HEK293 (cell line): ENCODE measurements at regions not wholly inside any gene's neighbourhood (a gene's known extent, or its start where the extent isn't known, plus 50 kb on each side); places are given as distances from the start of the nearest gene placed in this dataset.

Source experiments
- CTCF ChIA-PET: fragments of 350-600 bp; formaldehyde crosslinking; extraction: SDS; loops from one replicate; lab custom pipeline; 2021; ENCODE audit warnings: antibody characterized with exemption; lab: Yijun Ruan, JAX
- POLR2A ChIA-PET: fragments of 300-600 bp; formaldehyde crosslinking; extraction: SDS; loops from one replicate; lab custom pipeline; 2020; ENCODE audit warnings: antibody characterized with exemption, inconsistent platforms; lab: Yijun Ruan, JAX
- H3K27ac ChIP-seq: fragments of 200-500 bp; sonication (Bioruptor generic); 2 replicates; pipeline ENCODE4 v1.5.1; 2014; ENCODE audit warnings: low read depth, low read length, control low read depth, inconsistent platforms; ENCODE audit errors: extremely low read depth
- H3K36me3 ChIP-seq, 2 experiments: fragments of 200-500 bp in 1 of 2; sonication (Bioruptor generic) in 1 of 2; 1 replicate in 1 of 2; 2 replicates in 1 of 2; pipeline ENCODE4 v1.5.1; 2014 to 2017; ENCODE audit warnings: inconsistent platforms in 2 of 2, low read length in 2 of 2; ENCODE audit not compliant: control insufficient read depth in 2 of 2, insufficient read depth in 1 of 2
- H3K4me1 ChIP-seq: fragments of 200-500 bp; sonication (Bioruptor generic); 2 replicates; pipeline ENCODE4 v1.5.1; 2014; ENCODE audit warnings: mild to moderate bottlenecking, low read length, inconsistent platforms; ENCODE audit not compliant: control insufficient read depth, insufficient read depth
- H3K4me3 ChIP-seq: 2 replicates; pipeline ENCODE4 v1.5.1; 2011; ENCODE audit warnings: low read depth, mild to moderate bottlenecking, control low read depth, low read length, moderate library complexity
- H3K9me3 ChIP-seq: fragments of 200-500 bp; sonication (Bioruptor generic); 2 replicates; pipeline ENCODE4 v1.5.1; 2014; ENCODE audit warnings: low read depth, low read length, inconsistent platforms; ENCODE audit not compliant: control insufficient read depth, insufficient read depth
- BCL11B ChIP-seq: fragments of 450-650 bp; formaldehyde crosslinking; IDR thresholded peaks from 2 replicates; pipeline ENCODE4 v1.5.1; 2016; ENCODE audit warnings: low read depth, missing biosample characterization, missing genetic modification characterization
- GLI4 ChIP-seq: fragments of 450-650 bp; formaldehyde crosslinking; IDR thresholded peaks from 2 replicates; pipeline ENCODE4 v1.5.1; 2016; ENCODE audit warnings: missing biosample characterization, missing genetic modification characterization
- KLF10 ChIP-seq: fragments of 450-650 bp; IDR thresholded peaks from 2 replicates; pipeline ENCODE4 v1.5.1; 2018; ENCODE audit warnings: missing biosample characterization, mild to moderate bottlenecking, missing genetic modification characterization
- KLF9 ChIP-seq: fragments of 450-650 bp; formaldehyde crosslinking; IDR thresholded peaks from 2 replicates; pipeline ENCODE4 v1.5.1; 2016; ENCODE audit warnings: missing biosample characterization, missing genetic modification characterization, low read depth
- PBX3 ChIP-seq: sonication (generic); formaldehyde crosslinking; IDR thresholded peaks from 2 replicates; pipeline ENCODE4 v1.8.1; 2022; ENCODE audit warnings: mild to moderate bottlenecking, moderate library complexity, missing genetic modification reagents
- SP3 ChIP-seq: fragments of 450-650 bp; formaldehyde crosslinking; IDR thresholded peaks from 2 replicates; pipeline ENCODE4 v1.5.1; 2016; ENCODE audit warnings: missing biosample characterization, missing genetic modification characterization
- ZFHX2 ChIP-seq: fragments of 450-650 bp; formaldehyde crosslinking; conservative IDR thresholded peaks from 2 replicates; pipeline ENCODE4 v1.5.1; 2016; ENCODE audit warnings: missing biosample characterization, missing genetic modification characterization
- ZNF10 ChIP-seq: fragments of 450-650 bp; formaldehyde crosslinking; IDR thresholded peaks from 2 replicates; pipeline ENCODE4 v1.5.1; 2017; ENCODE audit warnings: missing biosample characterization, missing genetic modification characterization
- ZNF138 ChIP-seq: fragments of 450-650 bp; formaldehyde crosslinking; IDR thresholded peaks from 2 replicates; pipeline ENCODE4 v1.5.1; 2016; ENCODE audit warnings: missing biosample characterization, missing genetic modification characterization, borderline replicate concordance
- ZNF280C ChIP-seq: fragments of 450-650 bp; formaldehyde crosslinking; IDR thresholded peaks from 2 replicates; pipeline ENCODE4 v1.5.1; 2016; ENCODE audit warnings: missing biosample characterization, missing genetic modification characterization
- ZNF292 ChIP-seq: fragments of 450-650 bp; formaldehyde crosslinking; IDR thresholded peaks from 2 replicates; pipeline ENCODE4 v1.5.1; 2016; ENCODE audit warnings: low read depth, missing biosample characterization, missing genetic modification characterization, borderline replicate concordance
- ZNF426 ChIP-seq: fragments of 450-650 bp; formaldehyde crosslinking; IDR thresholded peaks from 2 replicates; pipeline ENCODE4 v1.5.1; 2017; ENCODE audit warnings: missing biosample characterization, missing genetic modification characterization, mild to moderate bottlenecking, inconsistent platforms, moderate library complexity
- ZNF433 ChIP-seq: fragments of 450-650 bp; formaldehyde crosslinking; IDR thresholded peaks from 2 replicates; pipeline ENCODE4 v1.5.1; 2016; ENCODE audit warnings: missing biosample characterization, missing genetic modification characterization, low read depth
- ZNF548 ChIP-seq: fragments of 450-650 bp; formaldehyde crosslinking; IDR thresholded peaks from 2 replicates; pipeline ENCODE4 v1.5.1; 2016; ENCODE audit warnings: missing biosample characterization, missing genetic modification characterization
- ZNF555 ChIP-seq: fragments of 450-650 bp; formaldehyde crosslinking; conservative IDR thresholded peaks from 2 replicates; pipeline ENCODE4 v1.5.1; 2017; ENCODE audit warnings: missing biosample characterization, mild to moderate bottlenecking, missing genetic modification characterization, inconsistent platforms
- ZNF585B ChIP-seq: fragments of 450-650 bp; formaldehyde crosslinking; IDR thresholded peaks from 2 replicates; pipeline ENCODE4 v1.5.1; 2016; ENCODE audit warnings: missing biosample characterization, missing genetic modification characterization
- ZSCAN16 ChIP-seq: fragments of 450-650 bp; formaldehyde crosslinking; IDR thresholded peaks from 2 replicates; pipeline ENCODE4 v1.5.1; 2016; ENCODE audit warnings: missing biosample characterization, missing genetic modification characterization
- ZSCAN30 ChIP-seq: fragments of 450-650 bp; IDR thresholded peaks from 2 replicates; pipeline ENCODE4 v1.5.1; 2018; ENCODE audit warnings: missing biosample characterization, mild to moderate bottlenecking, missing genetic modification characterization, moderate library complexity
- TF ChIP-seq, protein P1 (sequence below): fragments of 450-650 bp; formaldehyde crosslinking; IDR thresholded peaks from 2 replicates; pipeline ENCODE4 v1.5.1; 2016; ENCODE audit warnings: missing biosample characterization, missing genetic modification characterization

DNA sequence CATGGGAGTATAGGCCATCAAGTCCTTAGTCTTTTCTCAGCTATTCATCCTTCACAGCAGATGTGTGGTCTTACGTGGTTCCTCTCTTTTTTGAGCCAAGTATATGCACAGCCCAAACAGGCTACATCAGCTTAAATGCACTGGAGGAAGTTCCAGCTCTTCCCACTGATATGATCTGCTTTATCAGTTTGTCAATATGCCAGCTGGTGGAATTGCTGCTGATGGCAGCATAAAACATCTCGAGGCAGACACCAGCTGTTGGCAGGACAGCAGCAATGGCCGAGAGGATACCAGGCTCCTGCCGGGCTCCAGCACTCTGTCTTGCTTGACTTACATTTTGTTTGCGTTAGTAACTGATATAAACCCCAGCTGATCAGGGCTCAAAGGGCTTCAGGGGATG is 143.4 kb downstream of the TENT4A start (continued):
- TF ChIP-seq, protein P1, sequence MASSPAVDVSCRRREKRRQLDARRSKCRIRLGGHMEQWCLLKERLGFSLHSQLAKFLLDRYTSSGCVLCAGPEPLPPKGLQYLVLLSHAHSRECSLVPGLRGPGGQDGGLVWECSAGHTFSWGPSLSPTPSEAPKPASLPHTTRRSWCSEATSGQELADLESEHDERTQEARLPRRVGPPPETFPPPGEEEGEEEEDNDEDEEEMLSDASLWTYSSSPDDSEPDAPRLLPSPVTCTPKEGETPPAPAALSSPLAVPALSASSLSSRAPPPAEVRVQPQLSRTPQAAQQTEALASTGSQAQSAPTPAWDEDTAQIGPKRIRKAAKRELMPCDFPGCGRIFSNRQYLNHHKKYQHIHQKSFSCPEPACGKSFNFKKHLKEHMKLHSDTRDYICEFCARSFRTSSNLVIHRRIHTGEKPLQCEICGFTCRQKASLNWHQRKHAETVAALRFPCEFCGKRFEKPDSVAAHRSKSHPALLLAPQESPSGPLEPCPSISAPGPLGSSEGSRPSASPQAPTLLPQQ = no peak
- TF ChIP-seq ZNF548 (tag by site-specific recombination) (no peak), SP3 (tag by site-specific recombination) (no peak), ZNF433 (no peak), PBX3 (CRISPR knock-in tag) (no peak)
- TF ChIP-seq, all 188 proteins: peak for 0

- Histone ChIP-seq H3K4me1 (no peaks in the 10 kb centered on the region), H3K36me3 (no peaks in the 10 kb centered on the region), H3K27ac (no peak overlapping the region), H3K9me3 (no peaks in the 10 kb centered on the region; the same call in 1 of the 2 replicates), H3K4me3 (no peak overlapping the region)
- TF ChIP-seq BCL11B (tag by site-specific recombination) (no peak), ZNF585B (tag by site-specific recombination) (no peak), ZNF138 (no peak), ZNF280C (no peak), ZFHX2 (tag by site-specific recombination) (no peak), ZNF555 (tag by site-specific recombination) (no peak), GLI4 (tag by site-specific recombination) (no peak), KLF10 (no peak), KLF9 (tag by site-specific recombination) (no peak), ZNF426 (tag by site-specific recombination) (no peak), ZSCAN16 (tag by site-specific recombination) (no peak), ZNF292 (tag by site-specific recombination) (no peak)
- CTCF ChIA-PET = no interaction called here
- POLR2A ChIA-PET = no interaction called here
Observed at GRCh38 chr5:6858419-6858818, 145.2 kb downstream of the TENT4A start.

- no peak overlapping the region for H3K4me3 ChIP-seq
- no peaks in the 10 kb centered on the region for H3K36me3 ChIP-seq
- H3K27ac ChIP-seq = no peak overlapping the region
- POLR2A ChIA-PET = no interaction called here
- no peaks in the 10 kb centered on the region; the same call in 1 of the 2 replicates for H3K9me3 ChIP-seq
- CTCF ChIA-PET = no interaction called here
- H3K4me1 ChIP-seq = no peaks in the 10 kb centered on the region
- TF ChIP-seq ZSCAN30 (tag by site-specific recombination) = no peak
- no peak for TF ChIP-seq ZNF10 (tag by site-specific recombination)
- TF ChIP-seq, all 188 proteins: peak for 0
Observed at GRCh38 chr5:6859023-6859422, 145.8 kb downstream of the TENT4A start.
